ENCODE measurements at regions not wholly inside any gene's neighbourhood (a gene's known extent, or its start where the extent isn't known, plus 50 kb on each side); places are given as distances from the start of the nearest gene placed in this dataset.

GRCh38 chr20:16201191-16201590, 372.1 kb downstream of the KIF16B start:
- no peak for TF ChIP-seq CTCF (IDR thresholded peaks at IDR 0.05; ENCODE audit: low read depth, low read length)
- H3K4me1 ChIP-seq: no peaks in the 10 kb centered on the region
- no peaks in the 10 kb centered on the region for H3K9me3 ChIP-seq
- H3K36me3 ChIP-seq: no peaks in the 10 kb centered on the region
- DNase-seq: no peak
- no peak overlapping the region for H3K4me3 ChIP-seq (ENCODE audit: low read depth, low read length)
- no peaks in the 10 kb centered on the region for H3K27me3 ChIP-seq

GRCh38 chr20:16197696-16198095, 375.6 kb downstream of the KIF16B start:
- H3K36me3 ChIP-seq: no peaks in the 10 kb centered on the region
- no peaks in the 10 kb centered on the region for H3K27me3 ChIP-seq
- no peak for TF ChIP-seq CTCF (IDR thresholded peaks at IDR 0.05; ENCODE audit: low read depth, low read length)
- no peak overlapping the region for H3K4me3 ChIP-seq (ENCODE audit: low read depth, low read length)
- no peaks in the 10 kb centered on the region for H3K9me3 ChIP-seq
- H3K4me1 ChIP-seq: no peaks in the 10 kb centered on the region
- DNase-seq: no peak

- no peak for DNase-seq
- H3K9me3 ChIP-seq: no peaks in the 10 kb centered on the region
- no peak for TF ChIP-seq CTCF (IDR thresholded peaks at IDR 0.05; ENCODE audit: low read depth, low read length)
- no peaks in the 10 kb centered on the region for H3K27me3 ChIP-seq
- H3K4me1 ChIP-seq: peaks cover 3% of the 10 kb centered on the region; the same call in 1 of the 2 replicates
- no peak overlapping the region for H3K4me3 ChIP-seq (ENCODE audit: low read depth, low read length)
- no peaks in the 10 kb centered on the region for H3K36me3 ChIP-seq
These were observed 377.6 kb downstream of the KIF16B start for GRCh38 chr20:16195671-16196070.

- Histone ChIP-seq H3K4me1 (peaks cover 3% of the 10 kb centered on the region; the same call in 1 of the 2 replicates), H3K9me3 (no peaks in the 10 kb centered on the region), H3K27me3 (no peaks in the 10 kb centered on the region), H3K4me3 (ENCODE audit: low read depth, low read length) (no peak overlapping the region), H3K36me3 (no peaks in the 10 kb centered on the region)
- no peak for DNase-seq
- no peak for TF ChIP-seq CTCF (IDR thresholded peaks at IDR 0.05; ENCODE audit: low read depth, low read length)
These were observed 378.5 kb downstream of the KIF16B start for GRCh38 chr20:16194617-16195360.

GRCh38 chr20:16191496-16191895, 381.8 kb downstream of the KIF16B start:
- H3K4me3 ChIP-seq (ENCODE audit: low read depth, low read length): no peak overlapping the region
- H3K36me3 ChIP-seq: no peaks in the 10 kb centered on the region
- DNase-seq: no peak
- peaks cover 3% of the 10 kb centered on the region; the same call in 1 of the 2 replicates for H3K4me1 ChIP-seq
- TF ChIP-seq CTCF (IDR thresholded peaks at IDR 0.05; ENCODE audit: low read depth, low read length): no peak
- no peaks in the 10 kb centered on the region for H3K9me3 ChIP-seq
- no peaks in the 10 kb centered on the region for H3K27me3 ChIP-seq

- Histone ChIP-seq H3K4me1 (peaks cover 3% of the 10 kb centered on the region; the same call in 1 of the 2 replicates), H3K36me3 (no peaks in the 10 kb centered on the region), H3K9me3 (no peaks in the 10 kb centered on the region), H3K4me3 (ENCODE audit: low read depth, low read length) (no peak overlapping the region), H3K27me3 (no peaks in the 10 kb centered on the region)
- DNase-seq: no peak
- TF ChIP-seq CTCF (IDR thresholded peaks at IDR 0.05; ENCODE audit: low read depth, low read length): no peak
These were observed 383.9 kb downstream of the KIF16B start for GRCh38 chr20:16189371-16189770.
